Keratinocyte (primary cell): ENCODE measurements at regions not wholly inside any gene's neighbourhood (a gene's known extent, or its start where the extent isn't known, plus 50 kb on each side); places are given as distances from the start of the nearest gene placed in this dataset.
"Not testable (repeated sequence)": the region's sequence is repeated elsewhere in the genome, so short reads cannot be mapped to it uniquely, and the experiment has no call there.

ENCODE experiments used
- DNase-seq: peaks from one replicate; pipeline ENCODE4 v3.0.0-alpha.2; 2011; ENCODE audit warnings: low read depth, missing footprints, low spot score
- FAIRE-seq: peaks from 2 replicates; lab custom pipeline; 2011; peaks lifted over from hg19 to GRCh38; lab: Jason Lieb, UNC
- H2AFZ ChIP-seq: 2 replicates; pipeline ENCODE4 v1.6.0; 2012; ENCODE audit warnings: low read length, control low read depth, inconsistent platforms; ENCODE audit not compliant: control insufficient read depth
- H3K27ac ChIP-seq: 2 replicates; pipeline ENCODE4 v1.5.1; 2011; ENCODE audit warnings: low read length; ENCODE audit not compliant: control insufficient read depth, insufficient read depth
- H3K27me3 ChIP-seq: 3 replicates; pipeline ENCODE4 v1.6.0; 2011; ENCODE audit warnings: low read length; ENCODE audit not compliant: control insufficient read depth, insufficient read depth; ENCODE audit errors: extremely low read depth
- H3K36me3 ChIP-seq, 2 experiments: 2 replicates in 1 of 2; 3 replicates in 1 of 2; pipeline ENCODE4 v1.5.1; 2011; ENCODE audit warnings: low read length in 2 of 2, mild to moderate bottlenecking in 1 of 2; ENCODE audit not compliant: control insufficient read depth in 2 of 2, insufficient read depth in 2 of 2; ENCODE audit errors: extremely low read depth in 1 of 2
- H3K4me1 ChIP-seq: 3 replicates; pipeline ENCODE4 v1.5.1; 2011; ENCODE audit warnings: low read length; ENCODE audit not compliant: control insufficient read depth, insufficient read depth; ENCODE audit errors: extremely low read depth
- H3K4me2 ChIP-seq: 3 replicates; pipeline ENCODE4 v1.6.0; 2011; ENCODE audit warnings: low read depth, low read length; ENCODE audit not compliant: control insufficient read depth, insufficient read depth; ENCODE audit errors: extremely low read depth
- H3K4me3 ChIP-seq, 3 experiments: fragments of 200-600 bp in 1 of 3; sonication (generic) in 1 of 3; 2 replicates in 2 of 3; 3 replicates in 1 of 3; pipeline ENCODE4 v1.5.1; 2011 to 2016; ENCODE audit warnings: low read length in 3 of 3, mild to moderate bottlenecking in 3 of 3, control low read depth in 2 of 3, inconsistent platforms in 1 of 3, low read depth in 1 of 3, mixed read lengths in 1 of 3, mixed run types in 1 of 3, moderate library complexity in 1 of 3; ENCODE audit not compliant: control insufficient read depth in 2 of 3, insufficient read depth in 2 of 3; ENCODE audit errors: extremely low read depth in 1 of 3
- H3K79me2 ChIP-seq: 2 replicates; pipeline ENCODE4 v1.6.0; 2012; ENCODE audit warnings: low read length; ENCODE audit not compliant: control insufficient read depth, insufficient read depth
- H3K9ac ChIP-seq: 3 replicates; pipeline ENCODE4 v1.6.0; 2011; ENCODE audit warnings: low read length; ENCODE audit not compliant: control insufficient read depth, insufficient read depth; ENCODE audit errors: extremely low read depth
- H3K9me1 ChIP-seq: 3 replicates; pipeline ENCODE4 v1.6.0; 2011; ENCODE audit warnings: low read length; ENCODE audit not compliant: control insufficient read depth, insufficient read depth; ENCODE audit errors: extremely low read depth
- H3K9me3 ChIP-seq: 2 replicates; pipeline ENCODE4 v1.5.1; 2012; ENCODE audit warnings: low read depth, low read length; ENCODE audit not compliant: control insufficient read depth
- H4K20me1 ChIP-seq: 3 replicates; pipeline ENCODE4 v1.6.0; 2011; ENCODE audit warnings: low read length; ENCODE audit not compliant: control insufficient read depth, insufficient read depth; ENCODE audit errors: extremely low read depth
- EZH2 ChIP-seq: IDR thresholded peaks from one replicate; pipeline ENCODE4 v1.6.1; 2012; ENCODE audit warnings: inconsistent platforms, mild to moderate bottlenecking, low read length, moderate library complexity
- dilution Hi-C: fragments of 300-500 bp; cut with MboI; formaldehyde crosslinking; loops from one replicate; pipeline ENCODE4 v1.7.0; 2020; ENCODE audit warnings: low sequenced_read_pairs; ENCODE audit not compliant: extremely low pct_ligation_motif_present
- TF ChIP-seq, protein P1 (sequence below), 3 experiments: IDR thresholded peaks in 1 of 3; conservative IDR thresholded peaks in 1 of 3; optimal IDR thresholded peaks in 1 of 3; 2 replicates in 2 of 3; 3 replicates in 1 of 3; pipeline versions ENCODE3 to v1.5.1; 2011; ENCODE audit warnings: low read length in 3 of 3, mild to moderate bottlenecking in 3 of 3, moderate library complexity in 2 of 3, control low read depth in 1 of 3, inconsistent platforms in 1 of 3; ENCODE audit not compliant: insufficient read depth in 2 of 3; ENCODE audit errors: extremely low read depth in 1 of 3

GRCh38 chr5:62192958-62193357, 113.0 kb upstream of the KIF2A start:
- Histone ChIP-seq H3K9me3 (peaks cover 4% of the 10 kb centered on the region), H2AFZ (no peak overlapping the region), H3K27me3 (no peaks in the 10 kb centered on the region), H3K4me1 (no peaks in the 10 kb centered on the region), H3K79me2 (no peaks in the 10 kb centered on the region), H3K4me2 (no peak overlapping the region), H3K27ac (no peak overlapping the region), H4K20me1 (no peaks in the 10 kb centered on the region), H3K36me3 (no peaks in the 10 kb centered on the region), H3K4me3 (no peak overlapping the region), H3K9ac (no peak overlapping the region), H3K9me1 (no peaks in the 10 kb centered on the region)
- TF ChIP-seq, protein P1, sequence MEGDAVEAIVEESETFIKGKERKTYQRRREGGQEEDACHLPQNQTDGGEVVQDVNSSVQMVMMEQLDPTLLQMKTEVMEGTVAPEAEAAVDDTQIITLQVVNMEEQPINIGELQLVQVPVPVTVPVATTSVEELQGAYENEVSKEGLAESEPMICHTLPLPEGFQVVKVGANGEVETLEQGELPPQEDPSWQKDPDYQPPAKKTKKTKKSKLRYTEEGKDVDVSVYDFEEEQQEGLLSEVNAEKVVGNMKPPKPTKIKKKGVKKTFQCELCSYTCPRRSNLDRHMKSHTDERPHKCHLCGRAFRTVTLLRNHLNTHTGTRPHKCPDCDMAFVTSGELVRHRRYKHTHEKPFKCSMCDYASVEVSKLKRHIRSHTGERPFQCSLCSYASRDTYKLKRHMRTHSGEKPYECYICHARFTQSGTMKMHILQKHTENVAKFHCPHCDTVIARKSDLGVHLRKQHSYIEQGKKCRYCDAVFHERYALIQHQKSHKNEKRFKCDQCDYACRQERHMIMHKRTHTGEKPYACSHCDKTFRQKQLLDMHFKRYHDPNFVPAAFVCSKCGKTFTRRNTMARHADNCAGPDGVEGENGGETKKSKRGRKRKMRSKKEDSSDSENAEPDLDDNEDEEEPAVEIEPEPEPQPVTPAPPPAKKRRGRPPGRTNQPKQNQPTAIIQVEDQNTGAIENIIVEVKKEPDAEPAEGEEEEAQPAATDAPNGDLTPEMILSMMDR (optimal IDR thresholded peaks at IDR 0.05 in 1 of 3, IDR thresholded peaks at IDR 0.05 in 1 of 3, conservative IDR thresholded peaks at IDR 0.05 in 1 of 3; ENCODE audit: extremely low read depth in 1 of 3, insufficient read depth in 2 of 3, low read length in 3 of 3) = no peak
- FAIRE-seq (no peak), DNase-seq (no peak)
- dilution Hi-C loops = no loop called here

DNA sequence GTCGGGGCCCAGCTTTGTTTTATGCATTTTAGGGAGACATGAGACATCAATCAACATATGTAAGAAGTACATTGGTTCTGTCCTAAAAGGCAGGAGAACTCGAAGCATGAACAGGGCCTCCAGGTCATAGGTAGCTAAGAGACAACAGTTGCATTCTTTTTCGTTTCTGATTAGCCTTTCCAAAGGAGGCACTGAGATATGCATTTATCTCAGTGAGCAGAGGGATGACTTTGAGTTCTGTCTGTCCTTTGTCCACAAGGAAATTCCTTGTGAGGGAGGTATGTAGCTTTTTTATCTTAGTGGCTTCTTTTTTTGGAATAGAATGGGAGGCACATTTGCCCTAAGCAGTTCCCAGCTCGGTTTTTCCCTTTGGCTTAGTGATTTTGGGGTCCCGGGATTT, 109.5 kb upstream of the KIF2A start:
- FAIRE-seq, H3K79me2 ChIP-seq, H3K9me1 ChIP-seq, H3K27ac ChIP-seq, H4K20me1 ChIP-seq, dilution Hi-C loops, H3K27me3 ChIP-seq, H3K4me3 ChIP-seq, H2AFZ ChIP-seq, H3K4me2 ChIP-seq, H3K4me1 ChIP-seq, H3K9ac ChIP-seq, H3K9me3 ChIP-seq, H3K36me3 ChIP-seq, DNase-seq: not testable (repeated sequence)

DNA sequence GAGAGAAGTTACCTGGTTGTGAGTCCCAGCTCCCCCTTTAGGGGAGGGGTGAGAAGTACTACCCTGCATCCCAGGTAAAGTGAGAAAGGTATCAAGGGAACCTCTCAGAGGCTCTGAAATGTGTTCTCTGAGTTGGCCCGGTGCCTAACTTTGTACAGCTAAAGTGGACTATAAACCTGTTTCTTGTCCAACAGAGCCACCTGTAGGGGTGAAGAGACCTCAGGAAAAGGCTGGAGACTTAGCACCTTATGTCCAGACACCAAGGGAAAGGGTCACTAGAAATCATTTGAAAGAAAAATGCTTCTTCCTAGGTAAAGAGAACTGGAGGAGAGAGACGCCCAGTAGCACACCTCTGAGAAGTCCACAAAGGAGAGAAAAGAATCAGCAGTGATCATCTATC, 108.3 kb upstream of the KIF2A start:
- FAIRE-seq (no peak), DNase-seq (no peak)
- H3K27me3 ChIP-seq = peaks cover 4% of the 10 kb centered on the region
- H3K9ac ChIP-seq = no peak overlapping the region
- dilution Hi-C loops = no loop called here
- H4K20me1 ChIP-seq = no peaks in the 10 kb centered on the region
- H3K4me2 ChIP-seq = no peak overlapping the region
- TF ChIP-seq EZH2 = no peak
- TF ChIP-seq, protein P1 (optimal IDR thresholded peaks at IDR 0.05 in 1 of 3, IDR thresholded peaks at IDR 0.05 in 1 of 3, conservative IDR thresholded peaks at IDR 0.05 in 1 of 3; ENCODE audit: extremely low read depth in 1 of 3, insufficient read depth in 2 of 3, low read length in 3 of 3) = no peak
- H2AFZ ChIP-seq = no peak overlapping the region
- H3K27ac ChIP-seq = no peak overlapping the region
- no peak overlapping the region for H3K4me3 ChIP-seq
- H3K4me1 ChIP-seq = no peaks in the 10 kb centered on the region
- H3K9me3 ChIP-seq = peaks cover 4% of the 10 kb centered on the region
- no peaks in the 10 kb centered on the region for H3K9me1 ChIP-seq
- H3K36me3 ChIP-seq = no peaks in the 10 kb centered on the region
- no peaks in the 10 kb centered on the region for H3K79me2 ChIP-seq
